ENCODE measurements at regions not wholly inside any gene's neighbourhood (a gene's known extent, or its start where the extent isn't known, plus 50 kb on each side); places are given as distances from the start of the nearest gene placed in this dataset.

DNA sequence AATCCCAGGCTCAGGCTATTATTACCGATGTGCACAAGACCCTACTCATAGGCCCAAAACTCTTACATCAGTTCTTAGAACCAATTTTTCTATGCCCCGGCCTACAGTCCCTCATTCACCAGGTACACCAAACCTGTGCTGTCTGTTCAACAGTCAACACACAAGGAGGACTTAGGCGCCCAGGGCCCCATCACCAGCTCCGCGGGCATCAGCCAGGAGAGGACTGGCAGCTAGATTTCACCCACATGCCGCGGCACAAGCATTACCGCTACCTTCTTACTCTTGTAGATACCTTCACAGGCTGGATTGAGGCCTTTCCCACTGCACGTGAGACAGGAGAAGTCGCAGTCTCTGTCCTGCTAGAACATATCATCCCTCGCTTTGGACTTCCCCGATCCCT is 962.5 kb downstream of the RPA4 start:
- TF ChIP-seq RAD21 (IDR thresholded peaks at IDR 0.05; ENCODE audit: low read depth) (no peak), CEBPB (IDR thresholded peaks at IDR 0.05) (no peak), EGR1 (IDR thresholded peaks at IDR 0.05) (no peak), YY1 (IDR thresholded peaks at IDR 0.05; ENCODE audit: low read depth) (no peak), TCF12 (IDR thresholded peaks at IDR 0.05; ENCODE audit: low read depth) (no peak), NFIC (IDR thresholded peaks at IDR 0.05) (no peak), TEAD4 (IDR thresholded peaks at IDR 0.05) (no peak), FOXM1 (IDR thresholded peaks at IDR 0.05; ENCODE audit: borderline replicate concordance, low read depth) (no peak), CREB1 (IDR thresholded peaks at IDR 0.05; ENCODE audit: low read depth) (no peak), EP300 (IDR thresholded peaks at IDR 0.05; ENCODE audit: borderline replicate concordance) (no peak), ZBTB7A (IDR thresholded peaks at IDR 0.05; ENCODE audit: low read depth) (no peak), USF1 (IDR thresholded peaks at IDR 0.05) (no peak), TAF1 (IDR thresholded peaks at IDR 0.05; ENCODE audit: low read depth) (no peak), REST (IDR thresholded peaks at IDR 0.05; ENCODE audit: low read depth) (no peak)
- TF ChIP-seq, protein P1, sequence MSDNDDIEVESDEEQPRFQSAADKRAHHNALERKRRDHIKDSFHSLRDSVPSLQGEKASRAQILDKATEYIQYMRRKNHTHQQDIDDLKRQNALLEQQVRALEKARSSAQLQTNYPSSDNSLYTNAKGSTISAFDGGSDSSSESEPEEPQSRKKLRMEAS (IDR thresholded peaks at IDR 0.05): no peak

- TF ChIP-seq YY1 (IDR thresholded peaks at IDR 0.05; ENCODE audit: low read depth) (no peak), RAD21 (IDR thresholded peaks at IDR 0.05; ENCODE audit: low read depth) (no peak), REST (IDR thresholded peaks at IDR 0.05; ENCODE audit: low read depth) (no peak), TEAD4 (IDR thresholded peaks at IDR 0.05) (no peak), USF1 (IDR thresholded peaks at IDR 0.05) (no peak), TAF1 (IDR thresholded peaks at IDR 0.05; ENCODE audit: low read depth) (no peak), FOXM1 (IDR thresholded peaks at IDR 0.05; ENCODE audit: borderline replicate concordance, low read depth) (no peak), ZBTB7A (IDR thresholded peaks at IDR 0.05; ENCODE audit: low read depth) (no peak), EGR1 (IDR thresholded peaks at IDR 0.05) (no peak), NFIC (IDR thresholded peaks at IDR 0.05) (no peak), TCF12 (IDR thresholded peaks at IDR 0.05; ENCODE audit: low read depth) (no peak), CEBPB (IDR thresholded peaks at IDR 0.05) (no peak)
- TF ChIP-seq, protein P1 (IDR thresholded peaks at IDR 0.05): no peak
Measured at GRCh38 chrX:97846718-97847237, 963.1 kb downstream of the RPA4 start.

- TF ChIP-seq TCF12 (IDR thresholded peaks at IDR 0.05; ENCODE audit: low read depth) (no peak), TEAD4 (IDR thresholded peaks at IDR 0.05) (no peak)
Measured at GRCh38 chrX:97847885-97848679, 964.4 kb downstream of the RPA4 start.

GRCh38 chrX:97849951-97850350 is 966.2 kb downstream of the RPA4 start:
- TF ChIP-seq REST (IDR thresholded peaks at IDR 0.05; ENCODE audit: low read depth) (no peak), USF1 (IDR thresholded peaks at IDR 0.05) (no peak), TEAD4 (IDR thresholded peaks at IDR 0.05) (no peak), TAF1 (IDR thresholded peaks at IDR 0.05; ENCODE audit: low read depth) (no peak), ZBTB7A (IDR thresholded peaks at IDR 0.05; ENCODE audit: low read depth) (no peak), EP300 (IDR thresholded peaks at IDR 0.05; ENCODE audit: borderline replicate concordance) (no peak), YY1 (IDR thresholded peaks at IDR 0.05; ENCODE audit: low read depth) (no peak), FOXM1 (IDR thresholded peaks at IDR 0.05; ENCODE audit: borderline replicate concordance, low read depth) (no peak), TCF12 (IDR thresholded peaks at IDR 0.05; ENCODE audit: low read depth) (no peak), NFIC (IDR thresholded peaks at IDR 0.05) (no peak), RAD21 (IDR thresholded peaks at IDR 0.05; ENCODE audit: low read depth) (no peak), CREB1 (IDR thresholded peaks at IDR 0.05; ENCODE audit: low read depth) (no peak), CEBPB (IDR thresholded peaks at IDR 0.05) (no peak)
- TF ChIP-seq, protein P1 (IDR thresholded peaks at IDR 0.05): no peak

All from Ishikawa (cell line).